ENCODE measurements at regions not wholly inside any gene's neighbourhood (a gene's known extent, or its start where the extent isn't known, plus 50 kb on each side); places are given as distances from the start of the nearest gene placed in this dataset.

GRCh38 chr13:42703740-42704139 is 77.6 kb upstream of the FAM216B start:
- no peak overlapping the region for H3K27ac ChIP-seq
- TF ChIP-seq CTCF (conservative IDR thresholded peaks at IDR 0.05) = no peak

DNA sequence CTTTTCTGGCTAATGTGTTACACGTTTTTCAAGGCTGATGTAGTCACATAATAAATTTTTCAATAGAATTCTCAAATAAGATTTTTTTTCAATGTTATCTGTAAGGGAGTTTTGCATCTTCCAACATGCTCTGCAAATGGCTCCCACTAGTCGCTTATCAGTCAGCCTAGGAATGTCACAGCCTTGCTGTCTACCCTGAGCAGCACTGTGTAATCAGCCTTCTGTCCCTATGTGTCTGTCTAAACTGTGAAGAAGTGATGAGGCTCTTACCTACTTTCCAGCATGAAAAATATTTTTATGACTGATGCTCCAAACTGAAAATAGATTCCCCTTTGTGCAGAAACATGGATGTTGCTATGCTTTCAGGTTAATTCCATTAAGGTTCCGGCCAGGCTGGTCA is 75.1 kb upstream of the FAM216B start:
- no peak overlapping the region for H3K27ac ChIP-seq
- TF ChIP-seq CTCF (conservative IDR thresholded peaks at IDR 0.05) = no peak

GRCh38 chr13:42707048-42707447 is 74.3 kb upstream of the FAM216B start:
- no peak for TF ChIP-seq CTCF (conservative IDR thresholded peaks at IDR 0.05)
- no peak overlapping the region for H3K27ac ChIP-seq

DNA sequence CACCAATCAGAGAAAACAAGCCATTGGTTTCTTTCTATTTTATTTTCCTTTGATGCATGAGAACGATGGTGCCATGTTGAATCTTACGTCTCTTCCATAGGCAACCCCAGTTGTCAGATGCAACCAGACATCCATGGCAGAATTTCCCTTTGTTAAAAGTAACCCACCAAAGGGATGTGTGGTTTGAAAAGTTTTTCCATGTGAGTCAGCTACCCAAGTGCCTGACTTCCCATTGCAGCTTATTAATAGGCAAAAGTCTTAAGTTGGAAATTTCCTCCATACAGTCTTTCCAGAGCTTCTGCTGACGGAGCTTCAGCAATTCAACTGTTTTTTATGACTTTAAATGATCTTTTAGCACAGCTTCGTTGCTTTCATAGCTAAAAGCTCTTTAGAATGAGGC is 73.8 kb upstream of the FAM216B start:
- no peak for TF ChIP-seq CTCF (conservative IDR thresholded peaks at IDR 0.05)
- no peak overlapping the region for H3K27ac ChIP-seq

GRCh38 chr13:42708391-42708790 is 73.0 kb upstream of the FAM216B start:
- no peak overlapping the region for H3K27ac ChIP-seq
- no peak for TF ChIP-seq CTCF (conservative IDR thresholded peaks at IDR 0.05)

DNA sequence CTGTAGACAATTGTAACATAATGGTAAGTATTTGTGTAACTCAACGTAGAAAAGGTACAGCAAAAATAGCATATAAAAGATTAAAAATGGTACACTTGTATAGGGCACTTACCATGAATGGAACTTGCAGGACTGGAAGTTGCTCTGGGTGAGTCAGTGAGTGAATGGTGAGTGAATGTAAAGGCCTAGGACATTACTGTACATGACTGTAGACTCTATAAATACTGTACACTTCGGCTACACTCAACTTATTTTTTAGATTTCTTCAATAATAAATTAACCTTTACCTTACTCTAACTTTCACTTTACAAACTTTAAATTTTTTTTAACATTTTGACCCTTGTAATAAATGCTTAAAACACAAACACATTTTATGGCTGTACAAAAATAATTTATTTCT is 72.1 kb upstream of the FAM216B start:
- H3K27ac ChIP-seq = no peak overlapping the region

GRCh38 chr13:42715909-42716308 is 65.5 kb upstream of the FAM216B start:
- TF ChIP-seq CTCF (conservative IDR thresholded peaks at IDR 0.05) = no peak
- no peak overlapping the region for H3K27ac ChIP-seq

More for the DNA sequence above, 72.1 kb upstream of the FAM216B start:
- TF ChIP-seq CTCF (conservative IDR thresholded peaks at IDR 0.05) = no peak

GRCh38 chr13:42717176-42717575 is 64.2 kb upstream of the FAM216B start:
- H3K27ac ChIP-seq = no peak overlapping the region
- no peak for TF ChIP-seq CTCF (conservative IDR thresholded peaks at IDR 0.05)

All from VCaP (cell line).